ENCODE measurements at regions not wholly inside any gene's neighbourhood (a gene's known extent, or its start where the extent isn't known, plus 50 kb on each side); places are given as distances from the start of the nearest gene placed in this dataset.

- no TSS peak for BruUV-seq (replicated peaks)
- H3K36me3 ChIP-seq (ENCODE audit: control insufficient read depth in 1 of 2, insufficient read depth in 2 of 2, low read length in 2 of 2), result no peaks in the 10 kb centered on the region
- H3K79me2 ChIP-seq (ENCODE audit: insufficient read depth, low read length), result no peaks in the 10 kb centered on the region
- H3K4me2 ChIP-seq (ENCODE audit: low read length), result no peak overlapping the region
- ATAC-seq (no peak), DNase-seq (ENCODE audit: low read depth, low spot score) (no peak)
- no peaks in the 10 kb centered on the region for H4K20me1 ChIP-seq (ENCODE audit: insufficient read depth)
- no peak overlapping the region for H2AFZ ChIP-seq (ENCODE audit: low read depth, low read length, poor library complexity, severe bottlenecking)
- no peaks in the 10 kb centered on the region for H3K4me1 ChIP-seq (ENCODE audit: control insufficient read depth in 1 of 2, insufficient read depth in 2 of 2, low read length in 2 of 2)
- no peaks in the 10 kb centered on the region for H3K9me3 ChIP-seq (ENCODE audit: control insufficient read depth in 1 of 2, insufficient read depth in 1 of 2, low read depth in 1 of 2, low read length in 2 of 2)
- H3K9me2 ChIP-seq (ENCODE audit: insufficient read depth), result no peaks in the 10 kb centered on the region
- POLR2A ChIA-PET, result no interaction called here
- intact Hi-C loops (cut with micrococcal nuclease), result no loop called here
- RAD21 ChIA-PET (ENCODE audit: low non-redundant PET in 1 of 2, low total read pairs in 2 of 2, uncharacterized antibody in 2 of 2, unreplicated experiment in 2 of 2), result no interaction called here
- H3K27ac ChIP-seq (ENCODE audit: low read depth, low read length), result no peak overlapping the region
- CTCF ChIA-PET, result no interaction called here
- H3K4me3 ChIP-seq (replicated peaks in 1 of 2; ENCODE audit: low read depth in 1 of 2, low read length in 2 of 2), result no peak overlapping the region
- no peaks in the 10 kb centered on the region for H3K27me3 ChIP-seq (ENCODE audit: insufficient read depth, low read length)
- H3K9ac ChIP-seq (ENCODE audit: low read length), result no peak overlapping the region
- TF ChIP-seq RAD21 (IDR thresholded peaks at IDR 0.05; ENCODE audit: low read depth) (no peak), SIN3A (IDR thresholded peaks at IDR 0.05; ENCODE audit: low read depth) (no peak), ZBTB33 (IDR thresholded peaks at IDR 0.05; ENCODE audit: extremely low read depth, insufficient replicate concordance, low read length) (no peak), POLR2AphosphoS5 (IDR thresholded peaks at IDR 0.05; ENCODE audit: low read depth, low read length) (no peak), SP1 (IDR thresholded peaks at IDR 0.05; ENCODE audit: low read depth) (no peak), CTCF (IDR thresholded peaks at IDR 0.05 in 2 of 3, conservative IDR thresholded peaks at IDR 0.05 in 1 of 3; ENCODE audit: borderline replicate concordance in 1 of 3, insufficient read depth in 1 of 3, low read depth in 2 of 3, low read length in 2 of 3) (no peak), YY1 (IDR thresholded peaks at IDR 0.05; ENCODE audit: extremely low read depth, insufficient replicate concordance, low read depth, low read length) (no peak), MAX (IDR thresholded peaks at IDR 0.05) (no peak), CEBPB (IDR thresholded peaks at IDR 0.05; ENCODE audit: low read depth) (no peak), JUND (IDR thresholded peaks at IDR 0.05) (no peak), ZNF274 (IDR thresholded peaks at IDR 0.05; ENCODE audit: low read depth, low read length) (no peak), SRF (IDR thresholded peaks at IDR 0.05; ENCODE audit: low read depth) (no peak), ELF1 (IDR thresholded peaks at IDR 0.05; ENCODE audit: borderline replicate concordance, low read depth) (no peak), TCF7L2 (IDR thresholded peaks at IDR 0.05; ENCODE audit: borderline replicate concordance, extremely low read depth, insufficient read depth, insufficient read length) (no peak), ATF3 (IDR thresholded peaks at IDR 0.05) (no peak), CBX3 (IDR thresholded peaks at IDR 0.05; ENCODE audit: low read depth) (no peak)
Observed at GRCh38 chr13:109301726-109302125, 484.7 kb downstream of the IRS2 start.

All from HCT116 (cell line).